IMR-90 (cell line): ENCODE measurements at regions not wholly inside any gene's neighbourhood (a gene's known extent, or its start where the extent isn't known, plus 50 kb on each side); places are given as distances from the start of the nearest gene placed in this dataset.

Experiments used
- CHD1 ChIP-seq: IDR thresholded peaks from 2 replicates; pipeline ENCODE4 v1.6.1; 2012; ENCODE audit warnings: low read depth, low read length, improper control_type of control experiment
- RFX5 ChIP-seq: IDR thresholded peaks from 2 replicates; pipeline ENCODE4 v1.8.0; 2012; ENCODE audit warnings: low read depth, mild to moderate bottlenecking, low read length, moderate library complexity
- TF ChIP-seq, protein P1 (sequence below): conservative IDR thresholded peaks from 2 replicates; pipeline ENCODE4 v1.5.1; 2012; ENCODE audit warnings: mild to moderate bottlenecking, low read depth, low read length, improper control_type of control experiment

DNA sequence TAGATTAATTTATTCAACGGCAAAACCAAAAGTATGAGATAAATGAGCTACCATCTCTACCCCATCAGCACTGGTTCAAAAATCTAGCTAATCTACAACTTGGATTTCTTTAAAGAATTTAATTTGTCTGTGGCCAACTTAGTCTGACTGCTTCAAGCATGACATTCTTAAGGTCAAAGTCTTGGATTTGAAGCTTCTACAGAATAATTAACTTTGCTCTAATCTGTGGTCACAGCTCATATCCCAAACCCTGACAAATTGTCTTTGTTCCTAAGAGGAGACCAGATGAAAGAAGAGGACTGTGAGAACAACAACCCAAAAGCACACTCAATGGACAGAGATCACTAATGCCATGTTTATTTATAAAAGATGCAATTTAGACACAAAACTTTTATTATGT is 166.9 kb upstream of the EPHA7 start:
- TF ChIP-seq, protein P1, sequence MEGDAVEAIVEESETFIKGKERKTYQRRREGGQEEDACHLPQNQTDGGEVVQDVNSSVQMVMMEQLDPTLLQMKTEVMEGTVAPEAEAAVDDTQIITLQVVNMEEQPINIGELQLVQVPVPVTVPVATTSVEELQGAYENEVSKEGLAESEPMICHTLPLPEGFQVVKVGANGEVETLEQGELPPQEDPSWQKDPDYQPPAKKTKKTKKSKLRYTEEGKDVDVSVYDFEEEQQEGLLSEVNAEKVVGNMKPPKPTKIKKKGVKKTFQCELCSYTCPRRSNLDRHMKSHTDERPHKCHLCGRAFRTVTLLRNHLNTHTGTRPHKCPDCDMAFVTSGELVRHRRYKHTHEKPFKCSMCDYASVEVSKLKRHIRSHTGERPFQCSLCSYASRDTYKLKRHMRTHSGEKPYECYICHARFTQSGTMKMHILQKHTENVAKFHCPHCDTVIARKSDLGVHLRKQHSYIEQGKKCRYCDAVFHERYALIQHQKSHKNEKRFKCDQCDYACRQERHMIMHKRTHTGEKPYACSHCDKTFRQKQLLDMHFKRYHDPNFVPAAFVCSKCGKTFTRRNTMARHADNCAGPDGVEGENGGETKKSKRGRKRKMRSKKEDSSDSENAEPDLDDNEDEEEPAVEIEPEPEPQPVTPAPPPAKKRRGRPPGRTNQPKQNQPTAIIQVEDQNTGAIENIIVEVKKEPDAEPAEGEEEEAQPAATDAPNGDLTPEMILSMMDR: no peak
- no peak for TF ChIP-seq RFX5
- TF ChIP-seq CHD1: no peak
